ENCODE measurements at regions not wholly inside any gene's neighbourhood (a gene's known extent, or its start where the extent isn't known, plus 50 kb on each side); places are given as distances from the start of the nearest gene placed in this dataset.
"Not testable (repeated sequence)": the region's sequence is repeated elsewhere in the genome, so short reads cannot be mapped to it uniquely, and the experiment has no call there.

DNA sequence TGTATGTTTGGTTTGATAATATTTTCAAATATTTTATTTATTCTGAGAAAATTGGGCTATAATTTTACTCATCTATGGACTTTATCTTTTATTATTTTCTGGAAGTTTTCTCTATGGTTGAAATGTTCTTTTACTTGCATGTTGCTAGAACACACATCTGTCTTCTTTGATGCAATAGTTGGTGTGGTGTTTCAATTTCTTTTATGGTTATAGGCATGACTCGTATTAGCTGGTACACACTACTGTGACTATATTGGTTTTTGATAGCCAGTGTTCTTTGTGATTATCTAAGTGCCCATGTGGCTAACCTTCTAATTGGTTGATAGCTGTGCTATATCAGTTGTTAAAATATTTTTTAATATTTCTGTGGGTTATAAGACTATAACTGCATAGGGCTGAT, 1343.3 kb upstream of the GJE1 start:
- H3K4me3 ChIP-seq: no peak overlapping the region
- WGBS, 4 donors: 85 to 92% (median 90%) methylated on average over 1 of the region's 1 CpG
- H3K4me1 ChIP-seq (replicated peaks in 1 of 2): no peaks in the 10 kb centered on the region
- H3K27ac ChIP-seq: no peak overlapping the region
- H3K36me3 ChIP-seq (replicated peaks in 1 of 2): no peaks in the 10 kb centered on the region
- H3K27me3 ChIP-seq: no peaks in the 10 kb centered on the region
- DNase-seq: no peak
- H3K9me3 ChIP-seq (replicated peaks in 1 of 3): no peaks in the 10 kb centered on the region
- no peak for TF ChIP-seq POLR2A (IDR thresholded peaks at IDR 0.05)
- TF ChIP-seq, protein P1, sequence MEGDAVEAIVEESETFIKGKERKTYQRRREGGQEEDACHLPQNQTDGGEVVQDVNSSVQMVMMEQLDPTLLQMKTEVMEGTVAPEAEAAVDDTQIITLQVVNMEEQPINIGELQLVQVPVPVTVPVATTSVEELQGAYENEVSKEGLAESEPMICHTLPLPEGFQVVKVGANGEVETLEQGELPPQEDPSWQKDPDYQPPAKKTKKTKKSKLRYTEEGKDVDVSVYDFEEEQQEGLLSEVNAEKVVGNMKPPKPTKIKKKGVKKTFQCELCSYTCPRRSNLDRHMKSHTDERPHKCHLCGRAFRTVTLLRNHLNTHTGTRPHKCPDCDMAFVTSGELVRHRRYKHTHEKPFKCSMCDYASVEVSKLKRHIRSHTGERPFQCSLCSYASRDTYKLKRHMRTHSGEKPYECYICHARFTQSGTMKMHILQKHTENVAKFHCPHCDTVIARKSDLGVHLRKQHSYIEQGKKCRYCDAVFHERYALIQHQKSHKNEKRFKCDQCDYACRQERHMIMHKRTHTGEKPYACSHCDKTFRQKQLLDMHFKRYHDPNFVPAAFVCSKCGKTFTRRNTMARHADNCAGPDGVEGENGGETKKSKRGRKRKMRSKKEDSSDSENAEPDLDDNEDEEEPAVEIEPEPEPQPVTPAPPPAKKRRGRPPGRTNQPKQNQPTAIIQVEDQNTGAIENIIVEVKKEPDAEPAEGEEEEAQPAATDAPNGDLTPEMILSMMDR (IDR thresholded peaks at IDR 0.05): no peak
- intact Hi-C loops (cut with DNase I): no loop called here

DNA sequence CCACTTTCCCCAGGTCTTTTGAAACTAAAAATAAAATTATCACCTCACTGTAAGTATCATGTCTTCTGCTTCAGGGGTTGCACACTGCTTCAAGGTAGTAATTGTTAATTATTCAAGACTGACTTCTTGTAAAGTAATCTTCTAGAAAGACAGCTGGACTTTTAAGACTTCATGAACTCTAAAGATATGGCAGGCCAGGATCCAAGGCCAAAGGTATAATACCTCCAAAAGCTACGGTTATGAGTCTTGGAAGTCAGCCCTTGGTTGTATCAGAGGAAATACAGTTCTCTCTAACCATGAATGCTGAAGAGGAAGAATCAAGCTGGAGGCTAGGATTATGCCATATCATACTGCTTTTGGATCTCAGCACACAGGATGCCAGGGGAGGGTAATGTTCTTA, 1346.8 kb upstream of the GJE1 start:
- no peaks in the 10 kb centered on the region for H3K27me3 ChIP-seq
- intact Hi-C loops (cut with DNase I): no loop called here
- no peak for DNase-seq
- H3K27ac ChIP-seq: no peak overlapping the region
- 52 to 65% (median 55%) methylated on average over 1 of the region's 1 CpG for WGBS, 4 donors
- no peaks in the 10 kb centered on the region for H3K4me1 ChIP-seq (replicated peaks in 1 of 2)
- no peak for TF ChIP-seq POLR2A (IDR thresholded peaks at IDR 0.05)
- TF ChIP-seq, protein P1 (IDR thresholded peaks at IDR 0.05): no peak
- no peak overlapping the region for H3K4me3 ChIP-seq
- H3K9me3 ChIP-seq (replicated peaks in 1 of 3): no peaks in the 10 kb centered on the region
- no peaks in the 10 kb centered on the region for H3K36me3 ChIP-seq (replicated peaks in 1 of 2)

DNA sequence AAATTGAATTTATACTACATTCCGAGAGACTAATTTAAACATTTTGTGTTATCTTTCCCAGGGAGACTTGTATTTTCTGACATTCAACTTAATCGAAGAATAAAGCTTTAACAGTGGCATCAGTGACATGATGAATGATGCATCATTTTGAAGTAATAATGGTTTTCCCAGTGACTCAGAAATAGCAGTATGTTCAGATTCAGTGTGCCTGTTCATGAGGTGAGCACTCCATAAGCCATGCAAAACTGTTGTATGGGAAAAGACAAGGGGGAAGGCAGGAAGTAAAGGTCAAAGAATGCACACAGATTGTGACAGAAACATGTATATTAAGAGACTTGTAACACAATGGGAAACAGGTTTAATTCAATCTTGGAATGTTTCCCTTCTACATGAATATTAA, 1348.2 kb upstream of the GJE1 start:
- Histone ChIP-seq H3K4me3 (no peak overlapping the region), H3K27me3 (no peaks in the 10 kb centered on the region), H3K4me1 (replicated peaks in 1 of 2) (no peaks in the 10 kb centered on the region), H3K36me3 (replicated peaks in 1 of 2) (no peaks in the 10 kb centered on the region), H3K9me3 (replicated peaks in 1 of 3) (no peaks in the 10 kb centered on the region), H3K27ac (no peak overlapping the region)
- intact Hi-C loops (cut with DNase I): no loop called here
- WGBS, 4 donors: 59 to 71% (median 65%) methylated on average over 2 of the region's 2 CpGs
- DNase-seq: no peak
- TF ChIP-seq, protein P1 (IDR thresholded peaks at IDR 0.05): no peak
- no peak for TF ChIP-seq POLR2A (IDR thresholded peaks at IDR 0.05)

DNA sequence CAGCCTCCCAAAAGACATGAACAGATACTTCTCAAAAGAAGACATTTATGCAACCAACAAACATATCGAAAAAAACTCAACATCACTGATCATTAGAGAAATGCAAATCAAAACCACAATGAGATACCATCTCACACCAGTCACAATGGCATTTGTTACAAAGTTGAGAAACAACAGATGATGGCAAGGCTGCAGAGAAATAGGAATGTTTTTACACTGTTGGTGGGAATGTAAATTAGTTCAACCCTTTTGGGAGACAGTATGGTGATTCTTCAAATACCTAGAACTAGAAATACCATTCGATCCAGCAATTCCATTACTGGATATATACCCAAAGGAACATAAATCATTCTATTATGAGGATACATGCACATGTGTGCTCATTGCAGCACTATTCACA, 1349.2 kb upstream of the GJE1 start:
- DNase-seq; intact Hi-C loops (cut with DNase I); H3K27me3 ChIP-seq; H3K27ac ChIP-seq; H3K4me1 ChIP-seq (replicated peaks in 1 of 2); H3K4me3 ChIP-seq; H3K9me3 ChIP-seq (replicated peaks in 1 of 3); H3K36me3 ChIP-seq (replicated peaks in 1 of 2): not testable (repeated sequence)
- 89 to 94% (median 92%) methylated on average over 2 of the region's 2 CpGs for WGBS, 4 donors

DNA sequence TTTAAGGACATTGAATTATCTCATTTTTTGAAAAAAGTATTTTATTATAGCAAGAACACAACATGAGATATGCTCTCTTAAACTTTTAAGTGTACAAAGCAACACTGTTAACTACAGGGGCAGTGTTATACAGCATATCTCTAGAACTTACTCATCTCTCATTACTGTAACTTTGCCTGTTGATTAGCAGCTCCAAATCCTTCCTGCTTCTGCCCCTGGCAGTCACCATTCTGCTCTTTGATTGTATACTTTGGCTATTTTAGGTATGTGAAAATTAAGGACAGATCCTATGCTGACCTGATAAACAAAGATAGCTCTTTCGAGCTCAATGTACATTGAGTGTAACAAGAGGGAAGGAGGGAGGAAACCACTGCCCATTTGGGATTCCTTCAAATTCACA, 1349.8 kb upstream of the GJE1 start:
- H3K27ac ChIP-seq: no peak overlapping the region
- TF ChIP-seq, protein P1 (IDR thresholded peaks at IDR 0.05): no peak
- no peak for TF ChIP-seq POLR2A (IDR thresholded peaks at IDR 0.05)
- 88 to 96% (median 93%) methylated on average over 1 of the region's 1 CpG for WGBS, 4 donors
- no peak for DNase-seq
- H3K36me3 ChIP-seq (replicated peaks in 1 of 2): no peaks in the 10 kb centered on the region
- intact Hi-C loops (cut with DNase I): no loop called here
- H3K9me3 ChIP-seq (replicated peaks in 1 of 3): no peaks in the 10 kb centered on the region
- no peaks in the 10 kb centered on the region for H3K4me1 ChIP-seq (replicated peaks in 1 of 2)
- no peaks in the 10 kb centered on the region for H3K27me3 ChIP-seq
- no peak overlapping the region for H3K4me3 ChIP-seq
